NCI-H446 treated with DMSO at 0.1 percent for 48 hours (cell line): ENCODE measurements at regions not wholly inside any gene's neighbourhood (a gene's known extent, or its start where the extent isn't known, plus 50 kb on each side); places are given as distances from the start of the nearest gene placed in this dataset.

Experiments
- DNase-seq: peaks from one replicate; lab custom pipeline; 2025; lab: John Stamatoyannopoulos, UW

DNA sequence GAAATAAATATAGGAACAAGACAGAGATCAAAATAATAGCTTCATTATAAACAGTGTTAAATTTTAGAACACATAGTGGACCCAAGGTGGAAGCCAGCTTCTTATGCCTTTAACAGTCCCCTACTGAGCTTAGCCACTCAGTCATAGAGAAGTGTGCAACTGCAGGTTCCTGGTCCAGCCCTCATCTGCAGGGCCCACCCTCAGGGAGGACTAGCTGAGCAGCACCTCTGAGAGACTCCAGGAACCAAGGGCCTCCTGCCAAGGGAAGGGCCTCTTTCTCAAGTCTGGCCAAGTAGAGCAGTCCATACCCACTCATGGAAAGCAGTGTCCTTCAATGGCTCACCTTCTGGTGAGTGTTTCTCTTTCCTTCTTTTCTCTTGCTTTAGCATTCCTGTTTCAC, 173.7 kb upstream of the PRPS1L1 start:
- DNase-seq, result no peak

DNA sequence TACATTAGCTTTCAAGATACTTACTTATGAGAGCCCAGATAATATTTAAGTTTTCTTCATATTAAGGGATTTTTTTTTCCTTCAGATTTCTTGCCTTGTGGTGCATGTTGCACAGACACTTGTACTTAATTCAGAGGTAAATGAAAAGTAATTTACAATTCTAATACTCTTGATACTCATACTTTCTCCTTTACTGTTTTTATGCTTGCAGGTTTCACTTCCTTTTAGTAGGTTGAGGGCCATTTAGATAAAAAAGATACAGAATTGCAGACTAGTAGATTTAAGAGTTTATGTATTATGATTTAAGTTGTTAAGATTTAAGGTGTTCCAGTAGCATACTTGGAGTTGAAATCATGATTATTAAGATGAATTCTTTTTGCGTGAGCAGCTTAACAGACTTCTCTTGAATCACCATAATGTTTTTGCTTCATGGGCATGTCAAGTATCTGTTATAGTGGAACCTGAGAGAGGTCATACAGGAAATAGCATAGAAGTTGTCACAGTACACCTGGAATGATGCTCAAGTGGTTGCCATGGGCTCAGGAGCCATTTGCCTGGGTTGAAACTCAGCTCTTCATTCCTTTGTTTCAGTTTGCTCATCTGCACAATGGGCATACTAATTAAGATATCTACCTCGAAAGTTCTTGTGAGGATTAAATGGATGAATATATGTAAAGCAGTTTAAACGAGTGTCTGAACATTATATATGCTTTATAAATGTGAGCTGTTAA, 174.8 kb upstream of the PRPS1L1 start:
- no peak for DNase-seq

DNA sequence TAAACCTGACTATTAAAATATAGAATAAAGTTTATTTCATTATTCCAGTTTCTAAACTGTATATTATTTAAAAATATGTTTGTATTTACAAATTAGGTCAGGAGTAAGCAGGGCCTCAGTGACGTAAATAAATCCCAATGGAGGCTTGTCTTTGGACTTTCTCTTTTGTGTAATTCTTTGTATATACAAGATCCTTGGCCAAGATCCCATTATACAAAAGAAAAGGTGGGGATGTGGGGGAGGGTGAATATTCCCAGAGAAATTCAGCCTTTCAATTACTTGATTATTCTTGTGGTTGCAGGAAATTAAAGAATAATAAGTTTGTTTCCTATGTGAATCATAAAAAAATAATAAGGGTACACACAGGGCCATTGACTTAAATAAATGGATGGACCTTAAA, 178.7 kb upstream of the PRPS1L1 start:
- DNase-seq, result no peak

DNA sequence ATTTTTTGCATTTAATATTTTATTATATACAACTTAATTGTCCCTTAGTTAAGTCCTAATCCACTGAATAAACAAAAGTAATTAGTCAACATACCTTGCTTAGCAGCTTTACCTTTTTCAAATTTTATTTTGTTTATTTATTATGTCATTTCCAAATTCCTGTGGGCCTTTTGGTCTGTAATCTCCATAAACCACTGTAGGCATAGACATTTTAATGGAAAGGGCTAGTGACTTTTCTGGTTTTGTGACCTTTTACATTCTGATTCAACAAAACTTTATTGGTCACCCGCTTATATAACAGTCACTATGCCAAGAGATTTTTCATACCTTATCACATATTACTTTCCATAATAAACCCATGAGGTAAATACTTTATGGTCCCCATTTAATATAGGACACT, 181.3 kb upstream of the PRPS1L1 start:
- no peak for DNase-seq

DNA sequence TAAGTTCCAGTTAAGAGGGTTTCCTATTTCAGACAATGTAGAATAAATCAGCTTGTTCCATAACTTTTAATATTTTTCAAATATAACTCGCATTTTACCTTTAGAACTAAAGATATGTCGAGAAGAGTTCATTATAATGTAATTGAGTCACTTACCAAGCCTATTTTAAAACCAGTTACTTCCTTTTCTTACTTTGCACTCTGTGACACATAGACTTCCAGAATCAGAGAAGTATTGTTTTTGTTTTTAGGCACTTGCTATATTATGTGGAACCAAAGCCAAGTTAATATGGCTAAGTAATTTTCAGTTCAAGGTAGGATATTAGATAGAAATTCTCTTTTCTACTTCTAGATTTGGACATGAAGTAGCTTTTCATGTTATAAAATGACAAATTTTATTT, 182.7 kb upstream of the PRPS1L1 start:
- no peak for DNase-seq

DNA sequence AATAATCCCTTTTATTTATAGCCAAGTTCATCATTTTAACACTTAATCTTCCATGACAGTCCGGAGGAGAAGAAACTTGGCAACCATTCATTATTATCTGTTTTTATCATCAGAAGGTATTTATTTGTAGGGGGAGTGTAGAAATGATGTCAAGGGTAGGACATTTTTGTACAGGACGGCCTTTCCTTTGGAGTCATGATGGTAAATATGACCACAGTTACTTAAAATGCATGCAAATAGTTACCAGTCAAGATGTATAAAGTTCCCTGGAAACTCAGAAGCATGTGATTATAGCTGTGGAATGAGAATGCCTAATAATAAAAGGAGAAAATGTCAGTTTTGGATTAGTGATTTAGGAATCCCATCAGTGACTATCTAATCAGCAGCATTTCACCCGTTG, 183.1 kb upstream of the PRPS1L1 start:
- DNase-seq, result no peak

DNA sequence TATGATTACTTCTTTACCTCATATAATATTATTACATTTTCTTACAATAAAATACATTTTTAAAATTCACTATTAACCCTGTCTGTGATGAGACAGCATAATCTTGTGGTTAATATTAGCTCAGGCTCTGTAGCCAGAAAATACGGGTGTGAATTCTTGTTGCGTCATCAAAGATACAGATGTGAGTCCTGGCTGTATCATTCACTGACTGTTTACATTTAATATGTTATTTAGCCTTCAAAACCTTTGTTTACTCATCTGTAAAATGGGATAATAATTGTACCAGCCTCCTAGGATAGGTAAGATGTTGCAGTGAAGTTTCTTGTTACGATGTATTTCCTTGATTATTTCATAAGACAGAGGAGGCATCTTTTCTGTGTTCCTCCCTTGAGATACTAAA, 184.7 kb upstream of the PRPS1L1 start:
- no peak for DNase-seq

DNA sequence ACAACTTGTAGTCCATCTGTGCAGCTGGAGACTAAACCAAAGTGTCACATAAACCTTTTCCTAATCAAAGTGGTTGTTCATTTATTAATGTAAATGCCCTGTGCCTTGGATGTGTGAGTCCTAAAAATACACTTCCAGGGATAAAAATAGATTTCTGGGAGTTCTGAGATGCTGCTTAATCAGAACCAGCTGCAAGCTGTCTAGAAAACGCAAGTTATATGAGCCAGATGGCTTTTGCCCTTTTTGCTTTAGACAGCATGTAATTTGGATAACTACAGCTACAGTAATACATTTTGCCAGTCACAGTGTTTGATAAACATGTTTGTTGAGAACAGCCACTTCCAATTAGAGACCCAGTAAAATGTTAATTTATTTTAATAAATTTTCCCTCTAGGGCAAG, 185.1 kb upstream of the PRPS1L1 start:
- DNase-seq, result no peak

DNA sequence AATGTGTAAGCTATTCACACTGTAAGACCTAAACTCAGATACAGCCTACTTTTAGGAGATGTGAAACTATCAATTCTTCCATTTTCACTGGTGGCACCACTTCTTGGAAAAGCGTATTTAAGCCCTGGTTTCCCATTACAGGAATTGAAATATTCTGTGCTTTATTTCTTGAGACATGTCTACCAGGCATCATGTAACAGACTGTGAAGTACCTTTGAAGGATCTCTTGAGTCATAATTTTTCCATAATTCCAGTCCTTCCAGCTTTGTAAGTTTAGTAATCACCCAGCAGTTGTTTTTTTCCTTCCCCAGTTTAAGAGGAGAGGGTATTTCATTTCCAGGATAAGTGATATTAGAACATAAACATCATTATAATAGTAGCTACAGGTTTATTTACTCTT, 186.0 kb upstream of the PRPS1L1 start:
- DNase-seq, result no peak

DNA sequence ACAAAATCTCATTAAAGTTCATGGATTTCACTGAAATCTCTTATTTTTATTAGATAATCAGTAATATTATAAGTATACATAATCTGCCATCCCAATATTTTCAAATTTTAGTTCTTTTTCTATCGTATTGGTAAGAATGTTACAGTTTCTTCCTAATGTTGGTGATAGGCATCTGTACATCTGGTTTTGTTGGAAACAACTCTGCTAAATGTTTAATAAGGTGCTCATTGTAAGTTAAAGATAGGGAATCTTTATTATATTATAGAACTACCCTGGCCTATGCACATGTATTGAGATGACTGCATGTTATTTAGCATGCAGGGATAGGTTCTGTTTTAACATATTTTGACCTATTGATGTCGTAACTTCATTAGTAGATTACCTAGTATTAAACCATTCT, 188.6 kb upstream of the PRPS1L1 start:
- no peak for DNase-seq

DNA sequence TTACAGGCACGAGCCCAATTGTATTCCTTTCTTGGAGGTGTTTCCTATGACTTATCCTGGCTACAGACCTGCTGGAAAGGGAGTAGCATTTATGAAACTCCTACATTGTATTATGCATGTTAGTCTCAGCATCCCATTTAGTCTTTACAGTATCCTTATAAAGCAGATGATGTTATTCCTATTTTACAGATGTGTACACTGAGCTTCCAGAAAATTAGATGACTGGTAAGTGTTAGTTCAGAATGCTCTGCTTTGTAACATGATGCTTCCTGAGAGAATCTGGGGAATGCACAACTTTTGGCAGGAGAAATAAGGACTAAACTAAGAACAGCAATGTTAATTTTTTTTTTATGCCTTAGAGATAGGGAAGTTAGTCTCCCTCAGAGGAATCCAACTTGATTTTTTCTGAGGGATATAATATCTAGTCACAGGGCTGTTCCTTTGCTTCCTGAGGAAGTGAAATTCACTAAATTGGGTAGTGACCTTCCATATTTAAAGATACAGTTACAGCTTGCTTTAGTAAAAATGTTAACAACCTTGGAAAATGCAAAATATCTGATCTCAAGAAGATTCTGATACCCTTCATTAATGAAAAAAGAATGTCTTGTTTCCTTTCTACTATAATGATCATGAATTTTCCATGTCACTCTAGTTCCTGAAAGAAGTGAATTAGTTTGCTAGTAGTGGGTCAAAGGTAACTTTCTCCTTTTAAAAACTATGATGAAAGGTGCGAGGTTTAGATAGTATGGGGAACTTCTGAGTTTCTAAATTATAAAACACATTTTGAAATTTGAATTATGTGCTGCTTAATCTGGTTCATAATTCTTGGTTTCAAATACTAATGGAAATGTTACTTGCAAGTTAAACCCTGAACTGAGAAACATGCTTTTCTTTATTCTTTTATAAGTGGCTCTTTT, 194.0 kb upstream of the PRPS1L1 start:
- no peak for DNase-seq

DNA sequence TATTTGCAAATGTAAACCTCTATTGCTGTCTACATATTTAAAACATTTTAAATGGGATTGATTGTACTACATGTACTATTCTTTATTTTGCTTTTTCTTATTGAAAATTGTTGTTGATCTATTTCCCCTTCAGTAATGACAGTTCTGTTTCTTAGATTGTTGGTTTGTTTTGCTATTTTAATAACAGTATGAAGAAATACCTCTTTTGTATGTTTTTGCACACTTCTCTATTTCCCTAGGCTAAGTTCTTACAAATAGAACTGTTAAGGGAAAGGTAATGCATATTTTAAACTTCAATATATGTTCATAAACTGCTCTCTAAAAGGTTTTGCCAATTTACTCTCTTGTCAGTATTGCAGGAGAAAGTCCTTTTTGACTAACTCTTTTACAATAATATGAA, 195.0 kb upstream of the PRPS1L1 start:
- DNase-seq, result no peak

DNA sequence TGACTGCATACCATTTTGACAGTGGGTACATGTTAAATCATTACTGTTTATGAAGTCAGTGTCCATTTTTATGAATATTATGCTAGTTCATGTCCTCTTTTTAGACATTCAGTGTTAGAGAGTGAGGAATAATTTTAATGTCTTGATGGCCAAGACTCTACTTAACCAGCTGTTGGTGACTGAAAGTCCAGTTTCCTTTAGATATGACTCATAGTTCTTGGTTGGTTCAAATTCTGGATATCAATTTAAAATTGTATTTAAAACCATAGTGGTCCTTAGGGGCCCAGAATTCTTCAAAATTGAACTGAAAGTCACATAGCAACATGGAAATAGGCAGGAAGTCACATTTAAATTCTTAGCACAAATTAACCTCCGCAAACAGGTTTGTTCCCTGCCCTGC, 196.5 kb upstream of the PRPS1L1 start:
- DNase-seq, result no peak

DNA sequence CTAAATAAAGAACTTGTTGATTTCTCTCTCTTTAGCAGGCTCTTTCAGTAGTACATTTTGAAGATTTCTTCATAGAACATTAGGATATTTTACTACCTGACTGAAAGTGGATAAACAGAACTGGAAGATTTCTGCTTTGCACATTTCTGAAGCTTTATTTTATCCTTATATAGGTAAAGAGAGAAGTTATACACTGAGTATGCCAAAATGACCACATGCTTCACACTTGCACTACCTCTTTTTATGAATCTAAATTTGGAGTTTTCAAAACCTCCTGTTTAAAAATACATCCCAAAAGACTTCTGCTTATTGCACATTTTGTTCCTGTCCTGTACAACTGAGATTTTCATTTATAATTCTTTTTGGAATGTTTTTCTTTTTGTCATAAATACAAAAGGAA, 197.4 kb upstream of the PRPS1L1 start:
- no peak for DNase-seq

DNA sequence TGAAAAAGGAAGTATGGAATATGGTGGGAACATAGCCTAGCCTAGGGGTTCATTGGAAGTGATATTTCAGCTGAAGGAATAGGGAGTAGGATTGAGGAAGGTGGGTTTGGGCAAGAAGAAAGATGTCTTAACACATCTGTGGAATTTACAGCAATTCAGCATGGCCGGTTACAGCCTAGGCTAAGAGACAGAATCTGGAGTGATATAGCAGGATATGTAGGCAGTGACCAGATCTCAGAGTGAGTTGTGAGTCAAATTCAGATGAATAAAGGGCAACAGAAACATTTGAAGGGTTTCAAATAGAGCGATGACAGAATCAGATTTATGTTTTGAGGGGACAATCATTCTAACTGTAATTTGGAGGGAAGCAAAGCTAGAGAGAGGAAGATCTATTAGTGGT, 199.0 kb upstream of the PRPS1L1 start:
- DNase-seq, result no peak

DNA sequence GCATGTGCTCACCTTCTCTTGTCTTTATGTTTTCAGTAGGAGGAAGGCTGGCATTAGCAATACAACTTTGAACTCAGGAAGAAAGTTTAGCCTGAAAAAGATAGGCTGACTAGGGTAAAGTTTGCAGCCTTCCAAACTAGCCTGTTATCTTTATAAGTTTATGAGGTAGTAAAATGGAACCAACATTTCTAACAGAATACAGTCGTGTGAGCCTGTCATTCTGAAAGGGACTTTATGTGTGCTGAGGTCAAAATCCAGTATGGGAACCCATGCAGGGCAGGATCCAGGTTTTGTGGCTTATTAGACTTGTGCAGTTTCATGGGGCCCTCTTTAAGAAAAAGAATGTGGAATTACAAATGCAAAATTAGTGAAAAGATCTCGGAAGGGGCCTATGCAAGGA, 201.0 kb upstream of the PRPS1L1 start:
- no peak for DNase-seq

DNA sequence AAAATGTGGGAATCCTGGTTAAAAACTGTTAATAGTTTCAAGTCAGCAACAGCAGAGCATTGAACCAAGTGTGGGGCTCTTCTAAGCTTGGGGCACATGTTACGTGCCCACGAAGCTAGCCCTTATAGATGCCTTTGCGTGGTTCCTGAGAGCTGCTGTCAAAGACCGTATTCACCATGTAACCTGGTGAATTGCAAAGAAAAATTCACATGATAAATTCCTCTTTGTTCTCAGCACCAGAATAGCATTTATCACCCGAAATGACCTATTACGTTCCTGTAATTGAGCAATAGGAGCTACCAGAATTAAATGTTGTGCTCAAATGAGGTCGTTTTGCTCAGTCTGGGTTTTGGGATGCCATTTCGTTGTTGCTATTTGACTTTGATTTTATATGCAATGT, 202.6 kb upstream of the PRPS1L1 start:
- DNase-seq, result no peak

DNA sequence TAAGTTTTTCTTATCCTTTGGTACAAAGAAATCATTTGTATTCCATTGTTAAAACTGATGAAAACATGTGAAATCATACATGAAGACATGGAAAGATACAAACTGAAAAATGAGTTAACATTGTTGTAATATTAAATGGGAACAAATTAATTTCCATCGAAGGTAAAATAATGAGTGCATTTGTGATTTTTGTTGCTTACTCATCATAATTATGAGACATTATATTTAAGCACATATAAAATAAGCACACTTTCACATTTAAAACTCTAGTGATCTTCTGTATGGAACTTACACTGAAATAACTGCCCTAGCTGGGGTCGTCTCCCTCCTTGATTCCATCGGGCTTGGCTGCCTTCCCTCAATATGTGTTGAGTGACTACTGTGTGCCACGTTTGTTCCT, 204.2 kb upstream of the PRPS1L1 start:
- no peak for DNase-seq

DNA sequence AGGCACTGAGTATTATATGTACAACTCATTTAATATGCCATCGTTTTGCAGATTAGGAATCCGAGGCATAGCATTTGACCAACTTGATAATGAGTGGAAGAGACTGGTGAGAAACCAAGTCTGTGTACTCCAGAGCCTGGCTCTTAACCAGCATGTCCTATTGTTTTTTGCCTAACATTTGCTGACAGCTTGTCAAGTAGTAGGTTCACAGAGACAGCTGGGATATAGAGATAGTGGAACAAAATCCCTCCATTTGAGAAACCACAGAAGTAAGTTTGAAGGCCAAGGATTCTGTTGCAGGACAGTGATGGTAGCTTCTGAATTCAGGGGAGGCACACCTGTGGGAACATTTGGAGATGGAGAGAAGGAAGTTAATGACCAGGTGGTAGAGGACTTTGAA, 206.9 kb upstream of the PRPS1L1 start:
- no peak for DNase-seq

DNA sequence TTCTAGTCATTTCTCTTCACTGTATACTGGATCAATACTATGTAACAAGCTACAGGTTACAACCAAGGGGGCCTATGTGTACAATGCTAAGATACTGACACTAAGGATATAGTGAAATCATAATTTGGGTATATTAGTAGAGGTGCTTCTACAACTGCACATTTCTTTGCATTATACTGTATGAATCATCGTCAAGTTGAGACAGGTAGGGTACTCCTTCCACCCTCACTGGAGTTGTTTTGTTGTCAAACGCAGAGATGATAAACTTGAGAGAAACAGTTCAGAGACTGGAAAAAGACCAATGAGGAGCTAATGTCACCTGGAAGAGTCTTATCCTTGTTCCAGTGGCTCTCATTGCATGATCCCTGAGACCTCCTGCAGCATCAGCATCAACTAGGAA, 208.2 kb upstream of the PRPS1L1 start:
- DNase-seq, result no peak

DNA sequence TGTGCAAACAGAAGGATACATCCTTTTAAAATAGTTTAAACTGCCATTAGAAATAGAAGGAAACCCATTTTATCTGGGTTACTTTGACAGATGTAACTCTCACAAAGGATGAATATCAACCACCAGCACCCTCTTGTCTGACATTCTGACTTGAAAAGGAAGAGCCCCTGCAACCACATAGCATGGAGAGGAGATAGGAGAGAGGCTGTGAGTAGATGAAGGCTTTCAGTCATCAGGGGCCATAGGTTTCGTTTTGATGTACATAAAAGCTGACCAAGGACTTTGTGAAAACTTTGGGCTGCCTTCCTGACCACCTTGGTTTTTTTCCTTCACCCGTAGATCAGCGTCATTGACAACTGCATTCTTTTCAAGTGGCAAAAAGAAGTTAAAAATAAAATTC, 211.6 kb upstream of the PRPS1L1 start:
- DNase-seq, result no peak

DNA sequence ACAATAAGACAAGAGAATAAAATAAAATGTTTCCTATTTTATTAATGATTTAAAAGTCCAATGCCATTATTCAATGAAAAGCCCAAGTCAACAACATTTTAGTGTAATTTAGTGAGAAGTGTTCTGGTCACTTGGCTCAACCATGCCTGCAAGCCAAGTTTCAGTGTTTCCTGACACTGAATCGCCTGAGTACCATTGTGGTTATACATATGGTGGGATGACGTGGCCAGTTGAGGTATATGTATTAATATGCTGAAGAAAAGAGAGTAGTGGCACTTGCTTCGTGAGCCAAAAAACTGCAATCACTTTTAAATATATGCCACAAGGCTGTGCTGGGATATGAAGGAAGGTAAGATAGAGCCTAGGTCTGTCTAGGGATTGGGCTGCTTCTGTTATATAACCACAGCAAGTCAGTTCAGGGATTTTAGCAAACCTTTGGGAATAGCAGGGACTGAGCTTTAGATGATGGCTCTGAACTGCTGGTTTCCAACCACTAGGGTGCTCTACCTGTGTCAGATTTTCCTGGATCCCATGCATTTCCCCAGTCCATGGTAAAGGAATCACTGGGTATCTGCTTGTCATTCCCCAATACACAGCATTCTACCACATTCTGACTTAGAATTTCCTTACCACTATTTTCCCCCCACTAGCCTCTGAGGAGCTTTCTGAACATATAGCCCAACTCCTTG, 214.0 kb upstream of the PRPS1L1 start:
- no peak for DNase-seq

DNA sequence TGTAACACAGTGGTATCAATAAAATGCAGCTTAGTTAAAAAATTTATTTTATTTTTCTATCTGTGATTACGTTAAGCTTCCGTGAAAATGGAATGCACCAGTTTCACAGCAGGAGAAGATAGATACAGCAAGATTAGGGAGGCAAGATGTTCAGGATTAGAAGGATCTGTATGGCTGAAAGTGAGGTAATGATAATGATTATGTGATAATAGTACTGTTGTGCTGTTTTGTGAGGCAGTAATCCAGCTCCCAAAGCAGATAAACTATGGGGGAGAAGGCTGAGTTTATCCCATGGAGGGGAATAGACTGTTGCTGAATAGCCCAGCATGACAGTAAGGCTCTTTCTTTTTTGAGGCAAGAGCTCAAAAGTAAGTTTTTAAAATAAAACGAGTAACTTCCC, 216.1 kb upstream of the PRPS1L1 start:
- DNase-seq, result no peak
